Neural crest cell (in vitro differentiated cells): ENCODE measurements at regions not wholly inside any gene's neighbourhood (a gene's known extent, or its start where the extent isn't known, plus 50 kb on each side); places are given as distances from the start of the nearest gene placed in this dataset.
A peak's percentile ranks its signal among the peaks of the same experiment; 100 is the strongest.
"Not testable (repeated sequence)": the region's sequence is repeated elsewhere in the genome, so short reads cannot be mapped to it uniquely, and the experiment has no call there.

Source experiments
- DNase-seq: peaks from one replicate; pipeline ENCODE4 v3.0.0; 2021; ENCODE audit warnings: low read depth, mixed read lengths, low spot score
- H3K27ac Mint-ChIP-seq: one replicate; pipeline ENCODE4 v1.8.0; 2021; ENCODE audit warnings: mild to moderate bottlenecking, mixed read lengths; ENCODE audit not compliant: unreplicated experiment
- H3K27me3 Mint-ChIP-seq: 2 replicates; pipeline ENCODE4 v1.8.0; 2021; ENCODE audit warnings: low read depth, mild to moderate bottlenecking, mixed read lengths
- H3K36me3 Mint-ChIP-seq: 2 replicates; pipeline ENCODE4 v1.8.0; 2021; ENCODE audit warnings: low read depth, mild to moderate bottlenecking, mixed read lengths
- H3K4me1 Mint-ChIP-seq: 2 replicates; pipeline ENCODE4 v1.8.0; 2021; ENCODE audit warnings: mixed read lengths
- H3K4me3 Mint-ChIP-seq: one replicate; pipeline ENCODE4 v1.8.0; 2021; ENCODE audit warnings: mild to moderate bottlenecking, mixed read lengths
- H3K9me3 Mint-ChIP-seq: 2 replicates; pipeline ENCODE4 v1.8.0; 2021; ENCODE audit warnings: mixed read lengths
- CTCF ChIP-seq: fragments of 200-600 bp; sonication (generic); conservative IDR thresholded peaks from 2 replicates; pipeline ENCODE4 v1.5.0; 2021; ENCODE audit warnings: antibody characterized with exemption, mild to moderate bottlenecking

GRCh38 chr7:39827571-39827970, 122.5 kb upstream of the CDK13 start:
- Mint-ChIP-seq H3K27ac (no peak overlapping the region), H3K27me3 (peaks cover 38% of the 10 kb centered on the region), H3K4me3 (no peak overlapping the region), H3K36me3 (no peaks in the 10 kb centered on the region), H3K9me3 (no peaks in the 10 kb centered on the region), H3K4me1 (no peaks in the 10 kb centered on the region)
- TF ChIP-seq CTCF: no peak
- no peak for DNase-seq

- H3K27ac Mint-ChIP-seq: no peak overlapping the region
- TF ChIP-seq CTCF: no peak
- no peak for DNase-seq
- H3K4me1 Mint-ChIP-seq: no peaks in the 10 kb centered on the region
- H3K27me3 Mint-ChIP-seq: peaks cover 39% of the 10 kb centered on the region
- H3K4me3 Mint-ChIP-seq: no peak overlapping the region
- H3K36me3 Mint-ChIP-seq: no peaks in the 10 kb centered on the region
- H3K9me3 Mint-ChIP-seq: no peaks in the 10 kb centered on the region
These were observed 121.0 kb upstream of the CDK13 start for GRCh38 chr7:39829028-39829427.

GRCh38 chr7:39832519-39833085, 117.5 kb upstream of the CDK13 start:
- no peak overlapping the region for H3K27ac Mint-ChIP-seq
- no peaks in the 10 kb centered on the region for H3K9me3 Mint-ChIP-seq
- no peak for TF ChIP-seq CTCF
- H3K4me1 Mint-ChIP-seq: no peaks in the 10 kb centered on the region
- peaks cover 53% of the 10 kb centered on the region for H3K27me3 Mint-ChIP-seq
- H3K36me3 Mint-ChIP-seq: no peaks in the 10 kb centered on the region
- no peak for DNase-seq
- H3K4me3 Mint-ChIP-seq: no peak overlapping the region

- TF ChIP-seq CTCF: peak; percentile 42
- H3K4me3 Mint-ChIP-seq: peak overlapping the region; percentile 74
- H3K4me1 Mint-ChIP-seq, H3K27ac Mint-ChIP-seq, H3K36me3 Mint-ChIP-seq, H3K9me3 Mint-ChIP-seq: not testable (repeated sequence)
- H3K27me3 Mint-ChIP-seq: peaks cover 53% of the 10 kb centered on the region
- peak; percentile 60 for DNase-seq
These were observed 116.8 kb upstream of the CDK13 start for GRCh38 chr7:39833180-39833799.

GRCh38 chr7:39833865-39834634, 116.0 kb upstream of the CDK13 start:
- not testable (repeated sequence) for H3K27ac Mint-ChIP-seq, H3K36me3 Mint-ChIP-seq, H3K9me3 Mint-ChIP-seq, DNase-seq, H3K4me1 Mint-ChIP-seq
- peaks cover 50% of the 10 kb centered on the region for H3K27me3 Mint-ChIP-seq
- H3K4me3 Mint-ChIP-seq: peak overlapping the region; percentile 74

GRCh38 chr7:39838326-39838725, 111.7 kb upstream of the CDK13 start:
- no peak for TF ChIP-seq CTCF
- H3K27me3 Mint-ChIP-seq: peaks cover 43% of the 10 kb centered on the region
- no peak for DNase-seq
- no peak overlapping the region for H3K27ac Mint-ChIP-seq
- no peak overlapping the region for H3K4me3 Mint-ChIP-seq
- no peaks in the 10 kb centered on the region for H3K36me3 Mint-ChIP-seq
- no peaks in the 10 kb centered on the region for H3K4me1 Mint-ChIP-seq
- no peaks in the 10 kb centered on the region for H3K9me3 Mint-ChIP-seq
